ENCODE measurements at regions not wholly inside any gene's neighbourhood (a gene's known extent, or its start where the extent isn't known, plus 50 kb on each side); places are given as distances from the start of the nearest gene placed in this dataset.

DNA sequence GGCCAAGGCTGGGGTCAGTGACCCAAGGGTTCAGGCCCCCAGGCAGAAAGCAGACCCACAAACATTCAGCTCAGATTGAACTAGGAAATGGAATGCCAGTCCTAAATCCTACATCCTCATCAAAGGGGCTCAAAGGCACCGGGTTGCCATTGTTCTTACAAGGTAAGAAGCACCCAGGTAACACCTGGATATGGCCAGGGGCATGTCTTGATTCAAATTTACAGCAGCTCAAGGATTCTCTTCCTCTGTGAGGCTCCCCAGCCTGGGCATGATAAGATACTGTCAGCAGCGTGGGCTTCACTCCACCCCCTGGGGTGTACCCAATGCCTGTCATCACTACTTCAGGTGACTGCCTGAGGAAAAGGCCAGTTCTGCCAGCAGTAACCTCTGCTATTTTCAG lies 92.1 kb upstream of the FSTL4 start:
- DNase-seq: no peak

DNA sequence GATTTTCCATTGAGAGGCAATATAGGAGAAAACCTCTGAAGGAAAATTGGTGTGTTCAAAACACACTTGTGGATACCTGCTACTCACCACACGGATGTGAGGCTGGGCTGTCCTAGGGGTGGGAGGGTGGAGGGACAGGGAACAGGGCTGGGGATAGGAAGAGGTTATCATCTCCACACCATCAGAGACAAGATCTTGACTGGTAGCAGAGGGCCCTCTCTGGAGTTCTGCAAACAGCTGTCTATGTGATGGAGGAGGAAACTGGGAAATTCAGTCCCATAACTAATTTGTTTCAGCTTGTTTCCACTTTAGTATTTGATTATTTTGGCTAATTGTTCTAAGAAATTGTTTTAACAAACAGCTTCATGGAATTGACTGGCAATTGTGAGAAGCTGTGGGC lies 91.6 kb upstream of the FSTL4 start:
- no peak for DNase-seq

DNA sequence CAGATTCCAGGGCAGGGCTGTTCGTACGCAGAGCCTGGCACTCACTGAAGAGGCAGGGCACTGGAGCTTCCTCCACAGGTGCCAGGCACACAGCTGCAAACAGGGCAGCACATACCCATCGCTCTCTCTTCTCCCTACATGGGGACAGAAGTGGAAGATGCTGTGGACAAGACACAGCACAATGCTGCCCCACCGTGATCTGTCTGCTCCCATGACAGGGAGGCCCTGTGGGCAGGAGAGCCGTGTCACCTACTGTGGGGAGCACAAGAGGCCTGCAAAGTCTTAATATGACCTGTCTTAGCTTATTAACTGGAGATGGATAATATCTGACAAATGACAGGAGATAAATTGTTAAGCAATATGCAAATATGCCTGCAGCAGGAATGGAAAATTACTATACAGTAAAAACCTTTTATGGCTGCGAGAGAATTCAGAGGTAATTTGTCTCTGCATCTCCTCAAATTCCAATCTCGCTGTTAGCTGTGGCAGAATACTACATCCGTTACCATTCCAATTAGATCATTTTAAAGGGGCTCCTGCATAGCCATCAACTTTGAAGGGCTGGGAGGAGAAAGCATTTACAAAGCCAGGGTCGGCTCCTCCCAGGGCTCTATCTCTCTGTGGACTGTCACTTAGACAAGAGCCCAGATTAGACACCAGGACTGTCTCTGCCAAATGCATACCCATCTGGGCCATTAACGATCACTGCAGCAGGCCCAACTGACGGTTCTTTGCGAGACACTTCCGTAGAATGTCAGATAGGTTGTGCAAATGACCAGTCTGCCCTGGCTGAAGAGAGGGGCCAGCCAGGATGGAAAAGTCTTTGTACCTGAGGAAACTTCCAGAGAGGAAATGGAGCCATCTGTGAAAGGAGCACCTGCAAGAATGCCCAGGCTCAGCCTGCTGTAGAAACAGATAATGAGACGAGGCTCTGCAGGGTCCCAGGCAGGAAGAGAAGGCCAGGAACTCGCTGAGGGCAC lies 90.7 kb upstream of the FSTL4 start:
- no peak for DNase-seq

DNA sequence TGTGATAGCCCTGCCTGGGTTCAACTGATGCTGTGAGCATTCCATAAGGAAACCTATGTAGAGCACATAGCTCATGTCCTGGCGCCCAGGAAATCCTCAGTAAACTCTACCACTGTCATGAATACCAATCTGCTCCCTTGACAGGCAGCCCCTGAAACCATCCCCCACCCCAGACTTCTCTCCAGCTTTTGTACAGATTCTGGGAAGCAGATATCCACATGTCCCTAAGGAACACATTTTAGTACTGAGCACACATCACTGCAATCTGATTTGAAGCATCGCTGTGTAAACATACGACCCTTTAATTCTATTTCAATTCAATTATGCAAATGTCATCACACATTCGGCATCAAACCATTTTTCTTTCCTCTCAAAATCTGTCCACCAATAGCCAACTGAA lies 89.5 kb upstream of the FSTL4 start:
- DNase-seq: no peak

DNA sequence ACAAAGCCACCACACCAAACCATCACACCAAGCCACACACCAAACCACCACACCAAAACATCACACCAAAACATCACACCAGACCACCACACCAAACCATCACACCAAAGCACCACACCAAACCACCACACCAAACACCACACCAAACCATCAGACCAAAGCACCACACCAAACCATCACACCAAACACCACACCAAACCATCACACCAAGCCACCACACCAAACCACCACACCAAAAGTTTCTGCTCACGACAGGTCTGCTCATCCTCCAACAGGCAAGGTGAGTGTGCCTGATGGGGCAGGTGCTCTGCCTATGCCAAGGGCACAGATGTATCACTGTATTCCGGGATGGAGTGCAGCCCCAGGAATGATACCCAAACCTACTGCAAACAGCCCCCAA lies 87.9 kb upstream of the FSTL4 start:
- no peak for DNase-seq

DNA sequence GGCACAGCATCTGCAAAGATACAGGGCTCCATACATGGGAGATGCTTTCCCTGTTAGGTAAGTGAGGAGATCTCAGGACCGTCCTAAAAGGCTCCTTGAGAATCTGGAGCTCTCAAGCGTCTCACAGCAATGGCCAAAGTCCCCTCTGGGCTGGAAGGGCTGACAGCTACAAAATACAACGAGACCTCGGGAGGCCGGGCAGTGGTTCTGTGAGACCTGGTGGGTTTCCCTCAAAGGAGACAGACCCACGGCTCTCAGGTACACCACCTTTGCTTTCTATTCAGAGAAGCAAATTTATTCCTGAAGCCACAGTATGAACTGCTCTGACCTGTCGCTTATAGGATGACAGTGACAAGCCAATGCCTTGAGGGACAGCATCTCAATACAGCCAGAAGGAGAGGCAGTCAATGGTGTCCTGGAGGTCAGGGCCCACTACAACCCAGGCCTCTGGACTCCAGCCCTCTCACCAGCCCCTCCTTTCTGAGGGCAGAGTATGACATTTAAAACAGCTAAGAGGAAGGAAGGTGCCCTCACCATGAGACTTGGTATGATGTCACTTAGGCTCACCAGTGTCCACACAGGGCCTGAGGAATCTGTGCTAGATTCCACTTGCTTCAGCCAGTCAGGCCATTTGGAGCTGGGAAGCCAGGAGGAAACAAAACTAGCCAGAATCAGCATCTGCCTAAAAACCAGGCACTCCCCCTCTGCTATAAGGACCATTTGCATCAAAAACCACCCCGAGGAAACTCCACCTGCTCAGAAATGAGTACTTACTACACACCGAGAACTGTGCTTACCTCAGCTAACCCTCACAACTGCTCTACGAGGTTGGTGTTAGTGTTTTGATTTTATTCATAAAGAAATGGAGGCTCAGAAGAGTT lies 86.5 kb upstream of the FSTL4 start:
- no peak for DNase-seq

DNA sequence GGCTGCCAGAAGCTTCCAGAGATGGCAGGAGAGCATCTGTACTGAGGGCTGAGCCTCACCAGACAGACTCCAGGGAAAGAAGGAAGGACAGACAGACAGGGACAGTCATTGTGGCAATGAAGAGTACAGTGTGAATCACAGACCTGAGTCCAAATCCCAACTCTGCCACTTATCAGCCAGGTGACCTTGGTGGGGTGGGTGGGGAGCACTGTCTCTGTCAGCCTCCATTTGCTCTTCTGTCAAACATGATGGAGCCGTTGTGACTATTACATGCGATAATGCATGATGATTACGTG lies 85.9 kb upstream of the FSTL4 start:
- DNase-seq: no peak

DNA sequence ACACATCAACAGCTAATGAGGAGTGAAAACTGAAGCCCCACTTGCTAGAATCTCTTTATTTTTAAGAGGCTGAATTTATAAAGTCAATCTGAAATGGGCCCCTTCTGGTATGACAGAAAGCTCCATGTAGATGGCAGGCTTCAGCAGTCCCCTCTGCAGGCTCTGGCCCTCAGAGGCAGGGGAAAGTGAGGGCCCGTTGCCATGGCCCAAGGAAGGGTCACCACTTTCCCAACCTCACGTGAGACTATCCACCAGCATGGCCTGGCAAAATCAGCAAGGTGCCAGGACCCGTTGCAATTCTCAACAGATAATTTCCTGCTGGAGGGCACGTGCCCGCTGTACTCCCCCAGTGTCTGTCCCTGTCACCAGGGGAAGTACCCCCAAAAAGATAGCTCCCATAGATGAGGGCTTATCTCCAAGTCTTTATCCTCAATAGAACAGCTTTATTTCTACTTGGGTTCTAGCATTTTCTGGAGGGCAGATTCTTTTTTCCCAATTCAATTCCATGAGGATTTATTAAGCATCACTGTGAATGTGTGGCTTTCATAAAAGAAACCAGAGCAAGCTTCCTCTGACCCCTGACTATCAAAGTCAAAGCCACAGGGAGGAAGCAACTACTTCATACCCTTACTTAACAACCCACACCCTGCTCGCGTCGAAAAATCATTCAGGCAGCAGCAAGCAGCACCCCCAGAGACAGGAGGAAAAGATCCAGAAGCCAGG lies 85.4 kb upstream of the FSTL4 start:
- no peak for DNase-seq

DNA sequence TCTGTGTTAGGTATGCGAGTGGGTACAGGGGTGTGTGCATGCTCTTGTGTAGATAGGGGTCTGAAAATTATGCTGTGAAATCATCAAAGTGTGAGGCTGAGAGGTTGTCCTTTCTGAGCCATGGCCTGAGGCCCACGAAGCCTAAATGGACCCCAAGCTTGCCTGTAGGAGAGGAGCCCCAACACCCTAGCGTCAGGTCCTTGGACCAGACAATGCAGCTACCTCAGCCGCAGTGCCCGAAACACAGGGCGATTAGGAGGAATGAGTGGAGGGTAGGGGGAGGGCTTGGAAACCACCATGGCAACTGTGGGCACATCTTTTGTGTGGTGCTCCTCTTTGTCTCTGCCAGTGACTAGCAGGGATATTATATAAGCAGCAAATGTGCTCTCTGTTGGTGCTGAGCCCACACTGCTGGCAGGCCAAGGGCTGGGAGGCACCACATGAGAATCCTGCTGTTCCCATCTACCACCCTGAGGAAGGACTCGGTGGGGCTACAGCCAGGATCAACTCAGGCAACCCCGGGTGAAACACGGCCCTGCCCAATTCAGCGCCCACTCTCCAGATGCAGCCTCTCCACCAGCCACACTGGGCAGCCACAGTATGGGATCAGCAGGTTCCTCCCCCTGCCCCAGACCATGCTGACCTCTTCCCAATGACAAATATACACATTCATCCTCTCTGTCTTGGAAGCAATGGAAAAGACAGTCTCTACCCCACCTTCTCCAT lies 84.6 kb upstream of the FSTL4 start:
- no peak for DNase-seq

DNA sequence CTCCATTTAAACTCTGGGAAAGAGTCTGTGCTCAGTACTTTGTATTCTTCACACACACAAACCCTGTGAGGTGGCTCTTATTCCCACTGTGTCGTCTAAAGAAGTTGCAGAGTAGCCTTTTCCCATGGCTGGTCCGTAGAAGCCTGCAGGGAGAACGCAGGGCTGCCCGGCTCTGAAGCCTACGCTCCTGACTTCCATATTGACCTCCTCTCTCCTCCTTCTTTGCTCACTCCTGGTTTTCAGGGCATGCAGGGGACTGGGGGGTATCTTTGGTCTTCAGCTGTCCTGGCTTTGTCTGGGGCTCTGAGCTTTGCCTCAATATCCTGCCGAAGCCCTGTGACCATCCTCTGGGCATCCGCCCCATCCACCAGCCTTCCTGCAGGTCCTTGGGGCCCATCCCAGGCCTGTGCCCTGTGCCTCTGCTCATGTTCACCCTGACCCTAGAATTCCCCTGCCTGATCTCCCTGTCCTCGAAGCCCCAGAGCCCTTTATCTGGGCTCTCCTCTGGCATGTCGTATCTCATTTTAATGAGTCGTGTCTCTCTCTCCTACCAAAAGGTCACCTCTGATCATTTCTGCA lies 83.8 kb upstream of the FSTL4 start:
- no peak for DNase-seq

DNA sequence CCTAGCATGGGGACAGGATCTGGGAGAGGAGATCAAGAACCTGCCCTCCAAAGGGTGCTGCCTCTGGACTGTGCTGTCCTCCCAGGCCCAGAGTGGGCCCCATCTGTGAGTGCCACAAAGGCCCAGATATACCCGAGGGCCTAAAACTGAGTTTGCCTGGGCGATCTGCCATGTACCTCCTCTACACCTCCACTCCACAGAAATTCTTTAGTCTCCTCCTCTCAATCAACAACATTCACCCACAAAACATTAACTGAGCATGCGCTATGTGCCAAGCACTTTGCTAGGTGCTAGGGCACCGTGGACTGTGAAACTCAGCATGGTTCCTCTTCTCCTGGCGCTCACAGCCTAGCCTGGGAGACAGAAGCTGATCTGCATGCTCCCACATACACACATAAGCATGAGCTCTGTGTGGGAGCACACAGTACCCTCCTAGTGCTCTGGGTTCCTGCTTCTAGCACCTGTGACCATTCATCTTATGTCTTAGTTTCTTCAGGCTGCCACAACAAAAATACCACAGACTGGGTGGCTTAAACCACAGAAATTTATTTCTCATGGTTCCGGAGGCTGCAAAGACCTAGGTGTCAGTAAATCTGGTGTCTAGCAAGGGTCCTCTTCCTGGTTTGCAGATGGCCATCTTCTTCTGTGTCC lies 82.0 kb upstream of the FSTL4 start:
- no peak for DNase-seq

DNA sequence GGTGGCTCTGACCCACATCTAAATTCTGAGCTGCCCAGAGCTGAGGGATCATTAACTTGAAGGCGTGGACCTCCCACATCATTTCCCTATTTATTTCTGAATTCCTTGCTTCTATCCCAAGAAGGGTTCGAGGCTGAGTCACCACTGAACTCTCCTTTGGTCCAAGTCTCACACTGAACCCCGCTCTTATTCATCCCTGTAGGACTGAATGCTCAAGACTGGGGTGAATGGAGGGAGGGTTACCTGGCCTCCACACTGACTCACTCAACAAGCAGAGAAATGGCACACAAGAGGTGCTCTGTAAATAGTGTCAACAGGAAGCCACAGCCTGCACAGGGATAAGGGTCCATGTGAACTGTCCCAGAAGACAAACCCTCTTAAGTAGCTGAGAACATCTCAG lies 79.1 kb upstream of the FSTL4 start:
- DNase-seq: no peak

DNA sequence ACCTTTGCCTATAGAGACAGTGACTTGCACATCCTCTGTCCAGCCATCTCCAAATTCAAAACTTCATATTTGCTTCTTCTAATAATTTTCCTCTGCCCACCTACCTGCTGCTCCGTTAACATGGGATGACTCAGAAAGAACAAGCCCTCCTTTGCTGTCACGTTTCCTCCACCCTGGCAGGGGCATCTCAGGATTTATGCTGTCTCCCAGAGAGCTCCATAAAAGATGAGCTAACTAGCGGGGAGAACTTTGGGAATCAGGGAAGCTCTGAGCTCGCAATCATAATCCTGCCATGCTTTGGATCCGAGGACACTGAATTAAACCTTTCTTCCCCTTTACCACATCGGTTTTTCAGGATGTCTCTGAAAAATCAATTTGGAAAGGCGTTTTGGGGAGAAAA lies 78.4 kb upstream of the FSTL4 start:
- no peak for DNase-seq

DNA sequence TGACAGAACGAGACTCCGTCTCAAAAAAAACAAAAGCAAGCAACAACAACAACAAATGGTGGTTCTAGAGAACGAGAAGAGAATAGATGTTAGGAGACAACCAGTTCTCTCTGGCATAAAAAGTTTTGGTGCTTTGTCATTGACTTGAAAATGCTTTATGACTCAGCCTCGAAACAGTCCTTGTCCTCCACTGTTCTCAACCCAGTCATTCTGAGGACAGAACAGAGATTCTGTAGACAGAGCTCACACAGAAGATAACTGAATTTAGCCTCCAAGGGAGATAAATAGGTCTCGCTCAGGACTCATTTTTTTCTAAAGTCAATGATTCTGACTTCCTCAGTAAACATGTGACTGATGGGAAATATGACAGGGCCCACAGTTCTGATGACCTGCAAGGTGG lies 76.0 kb upstream of the FSTL4 start:
- no peak for DNase-seq

DNA sequence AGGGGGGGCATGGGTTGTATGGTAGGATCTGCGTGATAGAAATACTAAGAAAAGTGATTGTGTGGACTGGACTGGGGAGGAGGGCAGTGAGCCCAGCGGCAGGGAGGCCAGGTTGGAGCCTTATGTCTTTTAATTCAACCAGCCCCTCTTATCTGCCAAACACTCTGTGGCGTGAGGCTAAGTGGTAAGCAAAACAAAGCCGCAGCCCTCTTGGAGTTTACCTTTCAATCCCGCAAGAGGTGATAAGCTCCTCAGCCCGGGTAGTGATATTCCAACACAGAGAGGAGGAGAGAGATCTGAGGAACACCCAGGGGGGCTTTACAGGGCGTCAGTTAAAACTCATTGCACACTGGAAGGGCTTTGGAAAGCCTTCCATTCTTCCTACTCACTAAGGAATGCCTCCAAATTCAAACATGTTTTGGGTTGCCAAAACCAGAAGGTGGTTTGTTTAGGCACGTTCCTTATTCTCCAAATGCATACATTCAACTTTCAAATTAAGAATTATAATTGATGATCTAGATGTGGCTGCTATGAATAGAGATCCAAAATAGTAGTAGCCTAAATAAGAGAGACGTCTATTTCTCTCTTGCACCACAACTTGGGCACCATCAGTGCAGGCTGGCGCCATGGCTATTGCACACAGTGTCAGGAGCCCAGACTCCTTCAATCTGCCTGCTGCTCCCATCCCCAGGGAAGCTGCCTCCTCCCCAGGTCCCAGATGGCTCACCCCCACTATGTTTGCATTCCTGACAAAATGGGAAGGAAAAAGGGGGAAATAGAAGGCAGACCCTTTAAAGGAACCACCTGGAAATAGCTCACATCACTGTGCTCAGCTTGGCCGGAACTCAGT lies 75.1 kb upstream of the FSTL4 start:
- DNase-seq: no peak

DNA sequence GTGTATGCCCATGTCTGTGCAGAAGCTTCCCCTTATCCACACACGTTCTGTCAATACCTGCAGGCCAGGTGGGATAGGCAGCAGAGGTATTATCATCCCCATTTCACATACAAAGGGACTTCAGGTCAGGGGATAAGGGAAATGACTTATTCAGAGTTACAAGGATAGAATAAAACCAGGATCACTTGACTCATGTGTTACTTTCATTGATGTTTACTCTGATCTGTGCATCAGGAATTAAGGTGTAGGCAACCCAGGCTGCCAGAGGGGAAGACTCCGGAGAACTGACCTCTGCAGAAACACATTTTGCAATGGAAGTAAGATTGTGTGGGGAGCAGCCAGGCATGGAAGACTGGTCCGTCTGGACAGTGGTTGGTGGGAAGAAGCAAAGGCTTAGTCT lies 74.2 kb upstream of the FSTL4 start:
- no peak for DNase-seq

DNA sequence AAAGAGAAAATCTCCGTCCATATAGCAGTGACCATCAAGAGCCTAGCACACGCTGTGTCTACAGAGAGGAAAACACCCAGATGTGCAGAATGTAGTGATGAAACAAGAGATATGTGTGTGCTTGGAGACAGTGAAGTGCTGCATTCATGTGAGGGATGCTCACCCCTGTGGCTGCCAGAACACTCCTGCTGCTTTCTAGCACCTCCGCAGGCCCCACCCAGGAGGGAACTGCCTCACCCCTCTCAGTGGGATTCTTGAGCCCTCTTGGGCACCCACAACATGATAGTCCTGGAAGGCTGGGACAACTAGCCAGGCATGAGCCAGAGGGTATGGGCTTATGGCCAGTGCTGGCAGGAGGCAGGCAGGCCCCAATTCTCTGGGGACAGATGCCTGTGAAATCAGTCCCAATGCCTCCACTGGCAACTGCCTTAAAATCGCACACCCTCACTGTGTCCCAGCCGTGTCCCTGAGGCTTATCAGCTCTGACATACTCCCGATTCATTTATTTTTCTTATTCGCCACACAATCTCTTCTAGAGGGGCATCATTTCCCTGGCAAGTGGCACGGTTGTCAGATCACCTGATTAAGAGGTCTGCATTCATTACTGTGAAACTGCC lies 73.2 kb upstream of the FSTL4 start:
- DNase-seq: no peak

DNA sequence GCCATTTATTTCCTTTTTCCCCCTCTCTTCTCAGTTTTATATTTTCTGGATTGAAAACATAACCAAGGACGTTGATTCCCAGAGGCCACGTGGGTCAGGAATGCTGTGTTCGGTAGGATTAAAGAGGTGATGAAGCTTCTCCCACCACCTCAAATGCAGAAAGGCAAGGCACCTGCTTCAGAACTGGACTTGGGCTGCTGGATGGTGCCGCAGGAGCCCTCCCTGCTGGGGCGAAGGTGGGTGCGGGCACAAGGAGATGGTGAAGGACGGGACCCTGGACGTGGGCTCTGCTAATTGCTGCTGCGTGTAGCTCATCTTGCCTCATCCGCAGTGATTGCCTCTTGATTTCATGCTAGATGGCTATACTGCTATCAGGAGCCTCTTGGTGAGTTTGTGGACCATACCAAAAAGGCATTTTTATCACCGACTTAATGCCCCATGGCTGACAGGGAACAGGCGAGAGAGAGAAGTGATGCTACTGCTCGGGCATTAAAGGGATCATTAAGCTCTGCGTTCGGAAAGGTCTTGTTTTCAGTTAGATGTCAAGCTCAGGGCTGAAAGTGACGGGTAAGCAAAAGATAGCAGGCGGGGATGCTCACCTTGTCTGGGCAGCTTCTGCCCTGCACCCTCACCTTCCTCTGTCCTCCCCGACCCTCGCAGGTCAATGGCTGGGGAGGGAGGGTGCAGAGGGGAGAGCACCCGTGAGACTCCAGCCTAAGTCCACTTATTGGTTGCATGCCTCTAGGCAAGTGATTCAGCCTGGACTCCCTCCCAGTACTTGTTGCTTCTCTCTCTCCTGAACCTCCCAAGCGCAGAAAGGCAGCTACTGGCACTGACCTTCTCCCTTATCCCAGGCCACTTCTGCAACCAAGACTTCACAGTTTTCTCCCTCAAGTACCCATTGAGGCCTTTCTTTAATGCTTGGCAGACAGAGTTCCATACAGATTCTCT lies 71.6 kb upstream of the FSTL4 start:
- no peak for DNase-seq

DNA sequence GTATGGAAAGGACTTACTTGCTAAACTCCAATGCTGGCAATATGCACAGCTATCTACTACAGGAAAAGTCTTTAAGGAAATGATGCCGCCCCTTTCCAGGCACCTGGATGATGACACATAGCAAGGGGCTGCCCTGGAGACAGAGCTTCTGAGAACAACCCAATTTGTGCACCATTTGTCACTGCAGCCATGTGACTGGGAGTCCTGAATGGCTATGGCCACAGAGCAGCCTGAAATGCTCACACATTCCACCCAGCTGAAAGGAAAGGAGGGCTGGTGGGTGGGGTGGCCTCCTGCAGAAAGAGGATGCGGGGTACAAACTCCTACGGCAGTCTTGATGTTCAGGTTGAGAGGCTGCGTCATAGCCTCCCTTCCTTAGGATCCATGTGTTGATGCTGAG lies 70.1 kb upstream of the FSTL4 start:
- DNase-seq: no peak

All from CD4-positive, alpha-beta T cell treated with Interferon gamma for 1 hour (primary cell).